Endothelial cell of umbilical vein (primary cell): ENCODE measurements at regions not wholly inside any gene's neighbourhood (a gene's known extent, or its start where the extent isn't known, plus 50 kb on each side); places are given as distances from the start of the nearest gene placed in this dataset.

ENCODE experiments used
- BruUV-seq: library from RNA; stranded (reverse); fragments of 400-500 nt; replicated peaks from 2 replicates; lab custom pipeline; 2021; lab: Mats Ljungman, UMichigan
- CTCF ChIA-PET: fragments of 300-600, 350-600 bp; sonication (Branson Sonifier 250); formaldehyde crosslinking; loops from one replicate; lab custom pipeline; 2021; ENCODE audit warnings: antibody characterized with exemption, inconsistent platforms; lab: Charles Lee
- POLR2A ChIA-PET: fragments of 300-600, 350-600 bp; sonication (Branson Sonifier 250); formaldehyde crosslinking; loops from one replicate; lab custom pipeline; 2021; ENCODE audit warnings: antibody characterized with exemption, inconsistent platforms; lab: Charles Lee
- DNase-seq: peaks from one replicate; pipeline ENCODE4 v3.0.0-alpha.2; 2011; ENCODE audit warnings: low read depth, low spot score
- FAIRE-seq: peaks from 2 replicates; lab custom pipeline; 2011; peaks lifted over from hg19 to GRCh38; lab: Jason Lieb, UNC
- H2AFZ ChIP-seq: 2 replicates; pipeline ENCODE4 v1.6.0; 2012; ENCODE audit warnings: low read depth, low read length, control low read depth, inconsistent platforms
- H3K27ac ChIP-seq: 2 replicates; pipeline ENCODE4 v1.5.1; 2011; ENCODE audit warnings: low read depth, mild to moderate bottlenecking, control low read depth, low read length, moderate library complexity; ENCODE audit not compliant: insufficient read depth
- H3K27me3 ChIP-seq, 2 experiments: 2 replicates each; pipeline versions ENCODE4 v1.6.0 to v1.6.1; 2011; ENCODE audit warnings: low read length in 2 of 2, mixed read lengths in 1 of 2; ENCODE audit not compliant: control insufficient read depth in 2 of 2, insufficient read depth in 2 of 2
- H3K36me3 ChIP-seq, 2 experiments: 2 replicates in 1 of 2; 3 replicates in 1 of 2; pipeline ENCODE4 v1.5.1; 2011; ENCODE audit warnings: low read length in 2 of 2, mild to moderate bottlenecking in 1 of 2, moderate library complexity in 1 of 2; ENCODE audit not compliant: control insufficient read depth in 2 of 2, insufficient read depth in 2 of 2; ENCODE audit errors: extremely low read depth in 1 of 2
- H3K4me1 ChIP-seq: 3 replicates; pipeline ENCODE4 v1.5.1; 2011; ENCODE audit warnings: mild to moderate bottlenecking, low read length; ENCODE audit not compliant: control insufficient read depth, insufficient read depth; ENCODE audit errors: extremely low read depth
- H3K4me2 ChIP-seq: 2 replicates; pipeline ENCODE4 v1.6.1; 2011; ENCODE audit warnings: low read length, control low read depth, mixed read lengths; ENCODE audit not compliant: insufficient read depth
- H3K4me3 ChIP-seq, 3 experiments: fragments of 200-600 bp in 1 of 3; sonication (generic), shearing (Covaris generic) in 1 of 3; replicated peaks in 1 of 3; 2 replicates each; pipeline ENCODE4 v1.5.1; 2011 to 2016; ENCODE audit warnings: control low read depth in 3 of 3, low read length in 3 of 3, mild to moderate bottlenecking in 2 of 3, inconsistent platforms in 1 of 3, low read depth in 1 of 3, moderate library complexity in 1 of 3; ENCODE audit not compliant: insufficient read depth in 1 of 3
- H3K79me2 ChIP-seq: 2 replicates; pipeline ENCODE4 v1.6.0; 2012; ENCODE audit warnings: low read length, inconsistent platforms; ENCODE audit not compliant: control insufficient read depth, insufficient read depth
- H3K9ac ChIP-seq: replicated peaks from 2 replicates; pipeline ENCODE3; 2011; ENCODE audit warnings: low read length, control low read depth; ENCODE audit not compliant: insufficient read depth; ENCODE audit errors: extremely low read depth
- H3K9me1 ChIP-seq: replicated peaks from 3 replicates; pipeline ENCODE4 v1.6.0; 2011; ENCODE audit warnings: mild to moderate bottlenecking, low read length; ENCODE audit not compliant: control insufficient read depth, insufficient read depth; ENCODE audit errors: extremely low read depth
- H3K9me3 ChIP-seq: replicated peaks from 2 replicates; pipeline ENCODE4 v1.5.1; 2012; ENCODE audit warnings: low read length, inconsistent platforms; ENCODE audit not compliant: control insufficient read depth, insufficient read depth
- H4K20me1 ChIP-seq: replicated peaks from 2 replicates; pipeline ENCODE3; 2011; ENCODE audit warnings: mild to moderate bottlenecking, low read length; ENCODE audit not compliant: control insufficient read depth, insufficient read depth; ENCODE audit errors: extremely low read depth
- EZH2 ChIP-seq: IDR thresholded peaks from 2 replicates; pipeline ENCODE4 v1.6.1; 2012; ENCODE audit warnings: borderline replicate concordance, low read depth, mild to moderate bottlenecking, moderate library complexity, low read length, inconsistent platforms; ENCODE audit not compliant: severe bottlenecking
- FOS ChIP-seq: IDR thresholded peaks from 2 replicates; pipeline ENCODE4 v1.6.1; 2011; ENCODE audit warnings: mild to moderate bottlenecking, low read length, moderate library complexity, borderline replicate concordance; ENCODE audit not compliant: insufficient read depth
- GATA2 ChIP-seq: IDR thresholded peaks from 2 replicates; pipeline ENCODE4 v1.7.0; 2011; ENCODE audit warnings: low read depth, mild to moderate bottlenecking, moderate library complexity, mixed read lengths, low read length; ENCODE audit not compliant: insufficient read length, insufficient read depth
- JUN ChIP-seq: IDR thresholded peaks from 2 replicates; pipeline ENCODE4 v1.6.1; 2011; ENCODE audit warnings: borderline replicate concordance, low read depth; ENCODE audit not compliant: insufficient read length, insufficient read depth
- MAX ChIP-seq: IDR thresholded peaks from 2 replicates; pipeline ENCODE4 v1.6.1; 2011; ENCODE audit not compliant: insufficient read depth, insufficient read length
- MYC ChIP-seq: IDR thresholded peaks from one replicate; pipeline ENCODE4 v1.6.1; 2011; ENCODE audit warnings: mild to moderate bottlenecking, low read depth, low read length
- POLR2A ChIP-seq: IDR thresholded peaks from 2 replicates; pipeline ENCODE4 v1.6.1; 2012; ENCODE audit warnings: low read depth, mild to moderate bottlenecking, control low read depth, low read length
- POLR2AphosphoS5 ChIP-seq: IDR thresholded peaks from 2 replicates; pipeline ENCODE4 v1.6.1; 2012; ENCODE audit warnings: low read depth, mild to moderate bottlenecking, control low read depth, low read length, moderate library complexity; ENCODE audit not compliant: insufficient read depth
- dilution Hi-C: fragments of 300-500 bp; cut with MboI; formaldehyde crosslinking; loops from one replicate; pipeline ENCODE4 v1.15.0; 2019; ENCODE audit warnings: low sequenced_read_pairs; ENCODE audit not compliant: extremely low pct_ligation_motif_present
- intact Hi-C: fragments of 100-400 bp; cut with micrococcal nuclease; formaldehyde crosslinking; loops from one replicate; pipeline ENCODE4 v1.10.0; 2022
- TF ChIP-seq, protein P1 (sequence below), 2 donors: IDR thresholded peaks; 1 replicate in 1 of 2; 2 replicates in 1 of 2; pipeline ENCODE4 v1.5.1; 2011; ENCODE audit warnings: low read length in 2 of 2, mild to moderate bottlenecking in 2 of 2, moderate library complexity in 2 of 2, control low read depth in 1 of 2, inconsistent platforms in 1 of 2, low read depth in 1 of 2; ENCODE audit not compliant: insufficient read depth in 1 of 2; ENCODE audit errors: extremely low read depth in 1 of 2

GRCh38 chr9:26516773-26517343 is 375.7 kb downstream of the CAAP1 start:
- CTCF ChIA-PET, result no interaction called here
- H3K79me2 ChIP-seq, result no peaks in the 10 kb centered on the region
- no peak overlapping the region for H3K9ac ChIP-seq
- no peak overlapping the region for H3K4me3 ChIP-seq
- no peaks in the 10 kb centered on the region for H3K9me1 ChIP-seq
- dilution Hi-C loops (no loop called here), intact Hi-C loops (no loop called here)
- no peaks in the 10 kb centered on the region for H3K27me3 ChIP-seq
- H3K4me1 ChIP-seq, result no peaks in the 10 kb centered on the region
- H3K4me2 ChIP-seq, result no peak overlapping the region
- TF ChIP-seq JUN (no peak), EZH2 (no peak), POLR2A (no peak), MAX (no peak), GATA2 (no peak), POLR2AphosphoS5 (no peak), MYC (no peak), FOS (no peak)
- TF ChIP-seq, protein P1, sequence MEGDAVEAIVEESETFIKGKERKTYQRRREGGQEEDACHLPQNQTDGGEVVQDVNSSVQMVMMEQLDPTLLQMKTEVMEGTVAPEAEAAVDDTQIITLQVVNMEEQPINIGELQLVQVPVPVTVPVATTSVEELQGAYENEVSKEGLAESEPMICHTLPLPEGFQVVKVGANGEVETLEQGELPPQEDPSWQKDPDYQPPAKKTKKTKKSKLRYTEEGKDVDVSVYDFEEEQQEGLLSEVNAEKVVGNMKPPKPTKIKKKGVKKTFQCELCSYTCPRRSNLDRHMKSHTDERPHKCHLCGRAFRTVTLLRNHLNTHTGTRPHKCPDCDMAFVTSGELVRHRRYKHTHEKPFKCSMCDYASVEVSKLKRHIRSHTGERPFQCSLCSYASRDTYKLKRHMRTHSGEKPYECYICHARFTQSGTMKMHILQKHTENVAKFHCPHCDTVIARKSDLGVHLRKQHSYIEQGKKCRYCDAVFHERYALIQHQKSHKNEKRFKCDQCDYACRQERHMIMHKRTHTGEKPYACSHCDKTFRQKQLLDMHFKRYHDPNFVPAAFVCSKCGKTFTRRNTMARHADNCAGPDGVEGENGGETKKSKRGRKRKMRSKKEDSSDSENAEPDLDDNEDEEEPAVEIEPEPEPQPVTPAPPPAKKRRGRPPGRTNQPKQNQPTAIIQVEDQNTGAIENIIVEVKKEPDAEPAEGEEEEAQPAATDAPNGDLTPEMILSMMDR (IDR thresholded peaks at IDR 0.05; ENCODE audit: extremely low read depth in 1 of 2, insufficient read depth in 1 of 2, low read depth in 1 of 2, low read length in 2 of 2), result no peak
- no peak for FAIRE-seq
- H3K27ac ChIP-seq, result no peak overlapping the region
- H3K36me3 ChIP-seq, result no peaks in the 10 kb centered on the region
- no peaks in the 10 kb centered on the region for H4K20me1 ChIP-seq
- BruUV-seq, result no TSS peak
- POLR2A ChIA-PET, result no interaction called here
- H2AFZ ChIP-seq, result no peak overlapping the region
- H3K9me3 ChIP-seq, result no peaks in the 10 kb centered on the region
- DNase-seq, result no peak
